Mammary epithelial cell (primary cell): ENCODE measurements at regions not wholly inside any gene's neighbourhood (a gene's known extent, or its start where the extent isn't known, plus 50 kb on each side); places are given as distances from the start of the nearest gene placed in this dataset.

Experiments used
- CTCF ChIP-seq, 2 donors: IDR thresholded peaks in 1 of 2; conservative IDR thresholded peaks in 1 of 2; 2 replicates each; pipeline ENCODE4 v1.5.1; 2011 to 2012; ENCODE audit warnings: inconsistent platforms in 2 of 2, low read length in 2 of 2, mild to moderate bottlenecking in 2 of 2, control low read depth in 1 of 2, low read depth in 1 of 2; ENCODE audit not compliant: insufficient read depth in 1 of 2; ENCODE audit errors: extremely low read depth in 1 of 2
- EZH2 ChIP-seq: IDR thresholded peaks from 2 replicates; pipeline ENCODE4 v1.6.1; 2012; ENCODE audit warnings: low read length, inconsistent platforms, borderline replicate concordance

- TF ChIP-seq CTCF (conservative IDR thresholded peaks at IDR 0.05 in 1 of 2, IDR thresholded peaks at IDR 0.05 in 1 of 2; ENCODE audit: extremely low read depth in 1 of 2, insufficient read depth in 1 of 2, low read depth in 1 of 2, low read length in 2 of 2) (no peak), EZH2 (no peak)
Measured at GRCh38 chr12:113762155-113762881, 203.8 kb downstream of the RBM19 start.
